ENCODE measurements at regions not wholly inside any gene's neighbourhood (a gene's known extent, or its start where the extent isn't known, plus 50 kb on each side); places are given as distances from the start of the nearest gene placed in this dataset.

GRCh38 chr6:50945789-50946188 is 127.1 kb downstream of the TFAP2B start:
- DNase-seq: no peak
- no peak for ATAC-seq
- POLR2A ChIA-PET: no interaction called here
- Mint-ChIP-seq H3K36me3 (ENCODE audit: low read depth) (no peaks in the 10 kb centered on the region), H3K4me1 (ENCODE audit: low read depth) (no peaks in the 10 kb centered on the region), H3K4me3 (no peak overlapping the region), H3K27ac (no peak overlapping the region), H3K27me3 (no peaks in the 10 kb centered on the region), H3K9me3 (no peaks in the 10 kb centered on the region)
- TF ChIP-seq, protein P1, sequence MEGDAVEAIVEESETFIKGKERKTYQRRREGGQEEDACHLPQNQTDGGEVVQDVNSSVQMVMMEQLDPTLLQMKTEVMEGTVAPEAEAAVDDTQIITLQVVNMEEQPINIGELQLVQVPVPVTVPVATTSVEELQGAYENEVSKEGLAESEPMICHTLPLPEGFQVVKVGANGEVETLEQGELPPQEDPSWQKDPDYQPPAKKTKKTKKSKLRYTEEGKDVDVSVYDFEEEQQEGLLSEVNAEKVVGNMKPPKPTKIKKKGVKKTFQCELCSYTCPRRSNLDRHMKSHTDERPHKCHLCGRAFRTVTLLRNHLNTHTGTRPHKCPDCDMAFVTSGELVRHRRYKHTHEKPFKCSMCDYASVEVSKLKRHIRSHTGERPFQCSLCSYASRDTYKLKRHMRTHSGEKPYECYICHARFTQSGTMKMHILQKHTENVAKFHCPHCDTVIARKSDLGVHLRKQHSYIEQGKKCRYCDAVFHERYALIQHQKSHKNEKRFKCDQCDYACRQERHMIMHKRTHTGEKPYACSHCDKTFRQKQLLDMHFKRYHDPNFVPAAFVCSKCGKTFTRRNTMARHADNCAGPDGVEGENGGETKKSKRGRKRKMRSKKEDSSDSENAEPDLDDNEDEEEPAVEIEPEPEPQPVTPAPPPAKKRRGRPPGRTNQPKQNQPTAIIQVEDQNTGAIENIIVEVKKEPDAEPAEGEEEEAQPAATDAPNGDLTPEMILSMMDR (IDR thresholded peaks at IDR 0.05): no peak
- CTCF ChIA-PET: no interaction called here
- intact Hi-C loops (cut with micrococcal nuclease): no loop called here

GRCh38 chr6:50952092-50952907 is 133.6 kb downstream of the TFAP2B start:
- DNase-seq (no peak), ATAC-seq (no peak)
- Mint-ChIP-seq H3K27me3 (no peaks in the 10 kb centered on the region), H3K36me3 (ENCODE audit: low read depth) (no peaks in the 10 kb centered on the region), H3K27ac (no peak overlapping the region), H3K4me1 (ENCODE audit: low read depth) (no peaks in the 10 kb centered on the region), H3K9me3 (no peaks in the 10 kb centered on the region), H3K4me3 (no peak overlapping the region)
- ChIA-PET CTCF (no interaction called here), POLR2A (no interaction called here)
- intact Hi-C loops (cut with micrococcal nuclease): no loop called here
- TF ChIP-seq, protein P1 (IDR thresholded peaks at IDR 0.05): no peak

GRCh38 chr6:50956014-50956413 is 137.3 kb downstream of the TFAP2B start:
- DNase-seq (no peak), ATAC-seq (no peak)
- TF ChIP-seq, protein P1 (IDR thresholded peaks at IDR 0.05): no peak
- POLR2A ChIA-PET: no interaction called here
- Mint-ChIP-seq H3K4me3 (no peak overlapping the region), H3K4me1 (ENCODE audit: low read depth) (no peaks in the 10 kb centered on the region), H3K36me3 (ENCODE audit: low read depth) (no peaks in the 10 kb centered on the region), H3K9me3 (no peaks in the 10 kb centered on the region), H3K27ac (no peak overlapping the region), H3K27me3 (no peaks in the 10 kb centered on the region)
- intact Hi-C loops (cut with micrococcal nuclease): no loop called here
- CTCF ChIA-PET: no interaction called here

- DNase-seq: no peak
- H3K4me1 Mint-ChIP-seq (ENCODE audit: low read depth): no peaks in the 10 kb centered on the region
- POLR2A ChIA-PET: no interaction called here
- intact Hi-C loops (cut with micrococcal nuclease): no loop called here
- no peak overlapping the region for H3K4me3 Mint-ChIP-seq
- H3K27me3 Mint-ChIP-seq: no peaks in the 10 kb centered on the region
- no peak for ATAC-seq
- CTCF ChIA-PET: no interaction called here
- no peak overlapping the region for H3K27ac Mint-ChIP-seq
- H3K9me3 Mint-ChIP-seq: no peaks in the 10 kb centered on the region
- TF ChIP-seq, protein P1 (IDR thresholded peaks at IDR 0.05): no peak
- H3K36me3 Mint-ChIP-seq (ENCODE audit: low read depth): no peaks in the 10 kb centered on the region
These were observed 139.6 kb downstream of the TFAP2B start for GRCh38 chr6:50958148-50958697.

DNA sequence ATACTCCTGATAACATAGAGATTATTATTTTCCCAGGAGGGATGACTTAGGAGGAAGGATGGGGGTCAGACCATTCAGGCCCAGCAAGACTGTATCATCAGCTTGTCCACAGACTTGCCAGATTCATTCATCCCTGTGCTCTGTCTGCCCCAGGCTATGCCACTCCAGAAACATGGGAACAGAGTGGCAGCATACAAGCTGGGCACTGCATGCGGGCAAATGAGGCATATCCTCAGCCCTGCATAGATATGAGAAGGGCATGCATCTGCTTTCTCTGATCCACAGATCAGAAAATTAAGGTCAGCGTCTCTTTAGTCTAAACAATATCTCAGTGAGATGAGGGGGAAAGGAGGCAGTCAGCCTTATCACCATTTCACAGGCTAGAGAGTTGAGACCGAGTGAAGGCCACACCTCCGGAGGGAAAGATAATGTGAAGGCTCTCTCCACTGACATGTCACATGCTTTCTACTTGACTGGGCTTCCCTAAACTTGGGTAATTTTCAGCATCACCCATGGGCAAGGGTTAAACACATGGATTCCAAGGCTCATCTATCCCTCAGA is 140.5 kb downstream of the TFAP2B start:
- ChIA-PET CTCF (no interaction called here), POLR2A (no interaction called here)
- Mint-ChIP-seq H3K36me3 (ENCODE audit: low read depth) (no peaks in the 10 kb centered on the region), H3K27me3 (no peaks in the 10 kb centered on the region), H3K4me1 (ENCODE audit: low read depth) (no peaks in the 10 kb centered on the region), H3K4me3 (no peak overlapping the region), H3K9me3 (no peaks in the 10 kb centered on the region), H3K27ac (no peak overlapping the region)
- DNase-seq: no peak
- intact Hi-C loops (cut with micrococcal nuclease): no loop called here
- ATAC-seq: no peak
- TF ChIP-seq, protein P1 (IDR thresholded peaks at IDR 0.05): no peak
